ENCODE measurements at regions not wholly inside any gene's neighbourhood (a gene's known extent, or its start where the extent isn't known, plus 50 kb on each side); places are given as distances from the start of the nearest gene placed in this dataset.

- TF ChIP-seq ZFP62 (CRISPR knock-in tag; IDR thresholded peaks at IDR 0.05) (no peak), TCF7L2 (IDR thresholded peaks at IDR 0.05; ENCODE audit: low read depth, low read length) (no peak)
Measured at GRCh38 chr3:5427021-5427420, 239.5 kb downstream of the EDEM1 start (continued).

- Histone ChIP-seq H3K79me2 (ENCODE audit: insufficient read depth, low read length) (no peaks in the 10 kb centered on the region), H3K27ac (ENCODE audit: extremely low read length, insufficient read depth, low read length) (no peak overlapping the region), H3K27me3 (ENCODE audit: control insufficient read depth in 1 of 2, insufficient read depth in 2 of 2, low read length in 2 of 2) (no peaks in the 10 kb centered on the region), H3K4me1 (ENCODE audit: insufficient read depth, low read length) (no peaks in the 10 kb centered on the region), H4K20me1 (ENCODE audit: insufficient read depth, low read length) (no peaks in the 10 kb centered on the region), H3K36me3 (replicated peaks in 1 of 2; ENCODE audit: control insufficient read depth in 1 of 2, insufficient read depth in 2 of 2, low read length in 2 of 2) (no peaks in the 10 kb centered on the region), H3K9ac (ENCODE audit: insufficient read depth, low read depth, low read length) (no peak overlapping the region), H3K4me3 (replicated peaks in 1 of 3; ENCODE audit: insufficient read depth in 1 of 3, low read depth in 2 of 3, low read length in 3 of 3) (no peak overlapping the region), H3K9me3 (ENCODE audit: low read length) (no peaks in the 10 kb centered on the region), H3K4me2 (ENCODE audit: low read depth, low read length) (no peak overlapping the region), H2AFZ (ENCODE audit: low read length) (no peak overlapping the region)
- DNase-seq (ENCODE audit: low spot score) (no peak), ATAC-seq (no peak), FAIRE-seq (no peak)
- BruUV-seq (replicated peaks), result no TSS peak
- WGBS (ENCODE audit: low lambda C conversion rate), result 0% methylated on average over 3 of the region's 3 CpGs
- in situ Hi-C loops (cut with HindIII; ENCODE audit: extremely low pct_ligation_motif_present, low pct_unique_long_range_greater_than_20kb) (no loop called here), intact Hi-C loops (cut with micrococcal nuclease; ENCODE audit: unreplicated experiment) (no loop called here)
- ChIA-PET CTCF (ENCODE audit: low intra/inter-chr PET ratio, low total read pairs) (no interaction called here), POLR2A (no interaction called here)
- TF ChIP-seq UBTF (CRISPR knock-in tag; IDR thresholded peaks at IDR 0.05) (no peak), ZNF207 (IDR thresholded peaks at IDR 0.05; ENCODE audit: borderline replicate concordance) (no peak), ZNF431 (CRISPR knock-in tag; IDR thresholded peaks at IDR 0.05; ENCODE audit: borderline replicate concordance, low read depth) (no peak), ZNF12 (CRISPR knock-in tag; IDR thresholded peaks at IDR 0.05) (no peak), SIX1 (CRISPR knock-in tag; IDR thresholded peaks at IDR 0.05; ENCODE audit: borderline replicate concordance) (no peak), ZNF607 (CRISPR knock-in tag; IDR thresholded peaks at IDR 0.05; ENCODE audit: borderline replicate concordance) (no peak)
Measured at GRCh38 chr3:5427938-5428337, 240.4 kb downstream of the EDEM1 start.
